H1 (cell line): ENCODE measurements at regions not wholly inside any gene's neighbourhood (a gene's known extent, or its start where the extent isn't known, plus 50 kb on each side); places are given as distances from the start of the nearest gene placed in this dataset.

Experiments used
- CTCF ChIA-PET: fragments of 300-600 bp; sonication (Branson Sonifier 250); formaldehyde crosslinking; loops from one replicate; lab custom pipeline; 2021; ENCODE audit not compliant: partially characterized antibody; lab: Charles Lee
- POLR2A ChIA-PET: fragments of 300-600 bp; sonication (Branson Sonifier 250); formaldehyde crosslinking; loops from one replicate; lab custom pipeline; 2021; ENCODE audit warnings: inconsistent platforms; ENCODE audit not compliant: partially characterized antibody; lab: Charles Lee
- DNase-seq, 2 experiments: peaks; one replicate each; pipeline versions ENCODE4 v3.0.0 to v3.0.0-alpha.2; 2010 to 2022; ENCODE audit warnings: low spot score in 2 of 2, low read depth in 1 of 2, mixed read lengths in 1 of 2
- FAIRE-seq: peaks from 2 replicates; lab custom pipeline; 2011; peaks lifted over from hg19 to GRCh38; lab: Jason Lieb, UNC
- H2AFZ ChIP-seq: 2 replicates; pipeline ENCODE4 v1.8.1; 2012; ENCODE audit warnings: low read length, inconsistent platforms
- H2AK5ac ChIP-seq: 2 replicates; pipeline ENCODE4 v1.6.1; 2013; ENCODE audit warnings: low read depth, low read length
- H2BK120ac ChIP-seq: replicated peaks from 2 replicates; pipeline ENCODE3; 2013; ENCODE audit warnings: low read depth, low read length, inconsistent platforms
- H2BK12ac ChIP-seq: 2 replicates; pipeline ENCODE4 v1.6.1; 2013; ENCODE audit warnings: low read depth, low read length
- H2BK15ac ChIP-seq: 2 replicates; pipeline ENCODE4 v1.6.1; 2013; ENCODE audit warnings: low read length
- H2BK20ac ChIP-seq: 2 replicates; pipeline ENCODE4 v1.6.1; 2013; ENCODE audit warnings: low read length
- H2BK5ac ChIP-seq: 2 replicates; pipeline ENCODE4 v1.6.1; 2013; ENCODE audit warnings: low read depth, low read length
- H3K14ac ChIP-seq: 2 replicates; pipeline ENCODE4 v1.6.1; 2013; ENCODE audit warnings: inconsistent platforms; ENCODE audit not compliant: insufficient read length
- H3K18ac ChIP-seq: 2 replicates; pipeline ENCODE4 v1.6.1; 2013; ENCODE audit warnings: low read length; ENCODE audit errors: extremely low read depth
- H3K23ac ChIP-seq: 2 replicates; pipeline ENCODE4 v1.6.1; 2013; ENCODE audit warnings: inconsistent platforms; ENCODE audit not compliant: insufficient read length
- H3K23me2 ChIP-seq: 2 replicates; pipeline ENCODE4 v1.6.1; 2013; ENCODE audit warnings: low read depth, low read length
- H3K27ac ChIP-seq: 2 replicates; pipeline ENCODE4 v1.6.1; 2011; ENCODE audit warnings: low read depth, low read length, inconsistent platforms
- H3K27me3 ChIP-seq, 4 experiments: replicated peaks in 1 of 4; 1 replicate in 1 of 4; 2 replicates in 3 of 4; pipeline versions ENCODE4 v1.6.1 to v1.8.1; 2011 to 2013; ENCODE audit warnings: low read length in 3 of 4, mild to moderate bottlenecking in 3 of 4, inconsistent platforms in 2 of 4, mixed read lengths in 2 of 4, moderate library complexity in 1 of 4; ENCODE audit not compliant: control insufficient read depth in 3 of 4, insufficient read depth in 3 of 4; ENCODE audit errors: extremely low read depth in 1 of 4
- H3K36me3 ChIP-seq, 4 experiments: 2 replicates each; pipeline versions ENCODE4 v1.6.1 to v1.8.1; 2011 to 2013; ENCODE audit warnings: mild to moderate bottlenecking in 4 of 4, low read length in 3 of 4, moderate library complexity in 2 of 4, control low read depth in 1 of 4, inconsistent platforms in 1 of 4; ENCODE audit not compliant: insufficient read depth in 4 of 4, control insufficient read depth in 2 of 4
- H3K4ac ChIP-seq: replicated peaks from 2 replicates; pipeline ENCODE3; 2013; ENCODE audit warnings: low read length, low read depth, mixed read lengths, inconsistent platforms; ENCODE audit not compliant: insufficient read length
- H3K4me1 ChIP-seq, 4 experiments: replicated peaks in 1 of 4; 1 replicate in 1 of 4; 2 replicates in 3 of 4; pipeline versions ENCODE4 v1.6.1 to v1.8.1; 2011 to 2013; ENCODE audit warnings: low read length in 3 of 4, inconsistent platforms in 2 of 4, mixed read lengths in 1 of 4; ENCODE audit not compliant: insufficient read depth in 4 of 4, control insufficient read depth in 3 of 4
- H3K4me2 ChIP-seq, 2 experiments: 2 replicates each; pipeline versions ENCODE4 v1.6.1 to v1.8.1; 2011 to 2013; ENCODE audit warnings: low read depth in 2 of 2, low read length in 2 of 2, control low read depth in 1 of 2, inconsistent platforms in 1 of 2, mild to moderate bottlenecking in 1 of 2; ENCODE audit not compliant: insufficient read depth in 1 of 2
- H3K4me3 ChIP-seq, 4 experiments: fragments of 200-600, 300-600 bp in 1 of 4; sonication (generic), shearing (Covaris generic), sonication (Bioruptor Twin) in 1 of 4; 2 replicates each; pipeline versions ENCODE4 v1.5.1 to v1.8.1; 2011 to 2016; ENCODE audit warnings: low read length in 4 of 4, low read depth in 3 of 4, control low read depth in 2 of 4, inconsistent platforms in 2 of 4, mild to moderate bottlenecking in 2 of 4, mixed read lengths in 1 of 4, moderate library complexity in 1 of 4; ENCODE audit not compliant: insufficient read depth in 2 of 4; ENCODE audit errors: extremely low read depth in 1 of 4
- H3K56ac ChIP-seq: replicated peaks from 2 replicates; pipeline ENCODE3; 2013; ENCODE audit warnings: low read depth, mild to moderate bottlenecking, mixed read lengths, low read length, inconsistent platforms; ENCODE audit not compliant: insufficient read length
- H3K79me1 ChIP-seq: 2 replicates; pipeline ENCODE4 v1.6.1; 2013; ENCODE audit warnings: low read depth, low read length, control low read depth
- H3K79me2 ChIP-seq, 2 experiments: 2 replicates each; pipeline versions ENCODE4 v1.6.1 to v1.8.1; 2012 to 2013; ENCODE audit warnings: low read length in 2 of 2, mild to moderate bottlenecking in 2 of 2, inconsistent platforms in 1 of 2; ENCODE audit not compliant: insufficient read depth in 2 of 2, control insufficient read depth in 1 of 2
- H3K9ac ChIP-seq, 4 experiments: replicated peaks in 1 of 4; 1 replicate in 1 of 4; 2 replicates in 3 of 4; pipeline versions ENCODE4 v1.6.1 to v1.8.1; 2011 to 2013; ENCODE audit warnings: low read depth in 3 of 4, low read length in 3 of 4, control low read depth in 2 of 4, mild to moderate bottlenecking in 2 of 4, moderate library complexity in 2 of 4, inconsistent platforms in 1 of 4; ENCODE audit errors: extremely low read depth in 1 of 4
- H3K9me3 ChIP-seq, 2 experiments: 2 replicates each; pipeline versions ENCODE4 v1.6.1 to v1.8.1; 2012 to 2013; ENCODE audit warnings: mild to moderate bottlenecking in 2 of 2, moderate library complexity in 2 of 2, control low read depth in 1 of 2, inconsistent platforms in 1 of 2, low read depth in 1 of 2, low read length in 1 of 2, mixed read lengths in 1 of 2; ENCODE audit not compliant: insufficient read depth in 2 of 2
- H4K20me1 ChIP-seq, 2 experiments: replicated peaks in 1 of 2; 2 replicates each; pipeline versions ENCODE3 to v1.8.1; 2011 to 2013; ENCODE audit warnings: inconsistent platforms in 2 of 2, low read length in 2 of 2, mild to moderate bottlenecking in 1 of 2; ENCODE audit not compliant: insufficient read depth in 2 of 2, control insufficient read depth in 1 of 2
- H4K5ac ChIP-seq: 2 replicates; pipeline ENCODE4 v1.6.1; 2013; ENCODE audit warnings: low read length, low read depth, mixed read lengths, inconsistent platforms; ENCODE audit not compliant: insufficient read length
- H4K8ac ChIP-seq: 2 replicates; pipeline ENCODE4 v1.8.0; 2013; ENCODE audit warnings: mild to moderate bottlenecking, moderate library complexity, low read length, inconsistent platforms; ENCODE audit not compliant: insufficient read depth; ENCODE audit errors: extremely low read depth
- H4K91ac ChIP-seq: replicated peaks from 2 replicates; pipeline ENCODE3; 2013; ENCODE audit warnings: low read length, mixed read lengths, inconsistent platforms; ENCODE audit not compliant: insufficient read length
- MAFK ChIP-seq: IDR thresholded peaks from 2 replicates; pipeline ENCODE4 v1.6.1; 2012; ENCODE audit warnings: low read depth, mild to moderate bottlenecking, improper control_type of control experiment, low read length
- TF ChIP-seq, protein P1 (sequence below): IDR thresholded peaks from 2 replicates; pipeline ENCODE4 v1.6.1; 2012; ENCODE audit warnings: inconsistent platforms

DNA sequence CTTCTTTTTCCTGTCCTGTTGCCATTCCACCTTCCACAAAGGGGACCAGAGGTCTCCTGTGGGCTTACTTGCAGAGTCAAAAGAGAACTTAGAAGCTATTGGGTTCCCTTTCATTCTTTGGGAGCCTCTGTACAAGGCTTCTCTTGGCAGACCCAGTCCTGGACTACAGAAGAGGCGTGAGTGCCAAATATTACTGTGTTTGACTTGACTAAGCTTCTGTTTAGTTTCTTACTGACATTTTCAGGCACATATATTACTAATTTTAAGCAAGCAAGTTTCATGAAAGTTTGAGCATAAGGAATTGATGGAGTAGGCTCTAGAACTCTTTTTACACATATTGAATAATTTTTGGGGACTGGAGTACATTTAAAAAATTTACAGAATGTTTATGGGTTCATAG lies 254.4 kb downstream of the HAPSTR1 start (continued):
- TF ChIP-seq MAFK = no peak

DNA sequence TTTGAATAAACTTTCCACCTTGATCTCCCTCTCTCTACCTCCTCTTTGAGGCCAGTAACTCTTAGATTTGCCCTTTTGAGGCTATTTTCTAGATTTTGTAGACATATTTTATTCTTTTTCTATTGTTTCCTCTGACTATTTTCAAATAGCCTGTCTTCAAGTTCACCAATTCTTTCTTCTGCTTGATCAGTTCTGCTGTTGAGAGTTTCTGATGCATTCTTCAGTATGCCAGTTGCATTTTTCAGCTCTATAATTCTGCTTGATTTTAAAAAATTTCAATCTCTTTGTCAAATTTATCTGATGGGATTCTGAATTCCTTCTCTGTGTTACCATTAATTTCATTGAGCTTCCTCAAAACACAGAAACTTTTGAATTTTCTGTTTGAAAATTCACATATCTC lies 257.5 kb downstream of the HAPSTR1 start:
- Histone ChIP-seq H3K9me3 (peaks cover 0 to 9% of the 10 kb centered on the region in 2 experiments; a peak in 1 of 4 replicates), H2BK12ac (no peak overlapping the region), H3K4me3 (no peak overlapping the region), H3K56ac (no peak overlapping the region), H3K9ac (no peak overlapping the region), H3K36me3 (no peaks in the 10 kb centered on the region), H3K79me2 (no peaks in the 10 kb centered on the region), H3K14ac (no peak overlapping the region), H3K18ac (no peak overlapping the region), H3K27me3 (no peaks in the 10 kb centered on the region), H4K20me1 (no peaks in the 10 kb centered on the region), H4K5ac (no peak overlapping the region), H4K91ac (no peak overlapping the region), H2BK5ac (no peak overlapping the region), H3K4ac (no peak overlapping the region), H3K79me1 (no peaks in the 10 kb centered on the region), H2BK15ac (no peak overlapping the region), H2AK5ac (no peak overlapping the region), H3K23ac (no peak overlapping the region), H2BK20ac (no peak overlapping the region), H2BK120ac (no peak overlapping the region), H4K8ac (no peak overlapping the region), H3K23me2 (no peaks in the 10 kb centered on the region), H3K27ac (no peak overlapping the region), H3K4me1 (no peaks in the 10 kb centered on the region), H2AFZ (no peak overlapping the region), H3K4me2 (no peak overlapping the region)
- DNase-seq = no peak
- TF ChIP-seq, protein P1, sequence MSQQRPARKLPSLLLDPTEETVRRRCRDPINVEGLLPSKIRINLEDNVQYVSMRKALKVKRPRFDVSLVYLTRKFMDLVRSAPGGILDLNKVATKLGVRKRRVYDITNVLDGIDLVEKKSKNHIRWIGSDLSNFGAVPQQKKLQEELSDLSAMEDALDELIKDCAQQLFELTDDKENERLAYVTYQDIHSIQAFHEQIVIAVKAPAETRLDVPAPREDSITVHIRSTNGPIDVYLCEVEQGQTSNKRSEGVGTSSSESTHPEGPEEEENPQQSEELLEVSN = no peak
- ChIA-PET POLR2A (no interaction called here), CTCF (interaction anchor here (1.4 kb wide), 1 partner anchor 13 kb away, joined by 3 read pairs; no protein-coding TSS in a partner anchor)
- no peak for FAIRE-seq
